ENCODE measurements at regions not wholly inside any gene's neighbourhood (a gene's known extent, or its start where the extent isn't known, plus 50 kb on each side); places are given as distances from the start of the nearest gene placed in this dataset.

DNA sequence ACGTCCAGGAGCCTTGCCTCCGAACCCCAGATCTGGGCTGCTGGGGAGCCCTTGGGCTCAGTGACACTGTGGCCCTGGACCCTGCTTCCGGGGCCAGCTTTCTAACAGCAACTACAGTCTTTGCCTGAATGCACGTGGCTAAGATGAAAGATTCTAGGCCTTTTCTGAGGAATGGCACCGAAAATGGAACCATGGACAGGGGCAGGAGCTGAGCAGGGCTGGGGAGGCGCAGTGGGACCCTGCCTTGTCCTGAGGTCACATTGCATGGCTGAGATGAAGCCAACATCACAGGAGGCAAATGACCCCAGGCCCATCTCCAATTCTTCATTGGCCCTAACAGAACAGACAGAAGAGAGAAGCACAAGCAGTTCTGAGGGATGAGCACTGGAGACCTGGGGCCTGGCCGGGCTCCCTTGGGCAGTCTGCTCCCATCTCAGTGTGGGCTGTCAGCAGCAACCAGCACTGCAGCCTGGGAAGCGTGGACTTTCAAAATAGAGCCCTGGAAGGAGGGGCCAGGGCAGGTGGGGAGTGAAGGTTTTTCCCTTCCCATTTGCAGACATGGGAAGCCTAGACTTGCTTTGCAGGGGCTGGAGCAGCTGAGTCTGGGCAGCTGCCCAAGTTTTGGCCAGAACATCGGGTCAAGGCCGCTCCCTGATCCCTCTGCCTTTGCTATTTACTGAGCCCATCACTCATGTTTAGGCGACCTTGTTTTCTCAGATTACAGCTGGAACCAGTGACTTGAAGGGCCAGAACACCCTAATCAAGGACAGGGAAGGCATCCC, 114.4 kb upstream of the TCERG1L start:
- no peak for DNase-seq

DNA sequence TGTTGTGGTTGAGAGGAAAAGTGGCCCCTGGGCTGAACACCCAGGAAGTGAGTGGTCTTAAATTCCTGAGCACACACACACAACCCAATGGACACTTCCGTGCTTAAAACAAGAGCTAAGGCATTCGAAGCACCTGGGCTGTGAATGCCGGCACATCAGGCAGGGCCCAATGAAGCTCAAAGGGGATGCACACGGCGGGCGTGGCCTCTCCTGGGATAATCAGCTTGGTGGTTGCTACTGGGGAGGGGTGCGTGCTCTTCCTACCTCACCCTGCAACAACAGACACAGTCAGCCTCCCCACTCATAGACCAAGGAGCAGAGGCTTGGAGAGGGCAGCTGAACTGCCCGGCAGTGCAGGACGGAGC, 115.0 kb upstream of the TCERG1L start:
- DNase-seq, result no peak

DNA sequence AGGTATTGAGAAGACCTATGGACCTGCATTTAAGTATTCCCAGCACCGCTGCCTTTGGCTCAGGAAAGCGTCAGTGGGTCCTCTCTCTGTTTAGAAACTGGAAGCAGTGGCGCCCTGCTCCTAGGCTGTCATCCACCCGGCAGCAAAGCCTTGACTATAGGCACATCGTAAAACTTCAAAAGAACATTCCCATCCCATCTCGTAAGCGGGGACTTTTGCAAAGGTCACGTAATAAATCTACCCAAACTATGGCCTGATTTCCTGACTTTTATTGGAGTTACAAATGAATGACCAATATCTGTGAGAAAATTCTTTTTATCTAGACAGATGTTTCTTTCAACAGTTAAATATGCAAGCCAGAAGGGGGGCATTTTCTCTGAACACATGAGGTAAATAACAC, 115.8 kb upstream of the TCERG1L start:
- DNase-seq, result no peak

DNA sequence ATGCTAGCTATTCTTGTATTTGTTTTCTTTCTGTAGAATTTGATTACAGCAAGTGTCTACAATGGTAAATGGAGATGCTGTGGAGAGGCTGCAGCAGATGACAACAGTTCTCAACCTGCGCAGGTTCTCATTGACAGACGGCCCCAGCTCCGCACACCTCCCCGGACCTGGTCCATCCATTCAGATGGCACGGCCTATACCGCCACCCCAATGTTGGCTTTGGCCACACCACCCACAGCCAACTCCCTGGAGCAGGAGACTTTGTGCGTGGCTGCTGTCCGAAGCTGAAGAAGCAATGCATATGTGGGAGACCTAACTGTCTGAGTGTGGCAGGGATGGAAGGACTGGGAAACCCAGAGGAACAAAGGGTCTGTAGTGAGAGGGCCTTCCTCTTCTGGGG, 116.4 kb upstream of the TCERG1L start:
- DNase-seq, result no peak

DNA sequence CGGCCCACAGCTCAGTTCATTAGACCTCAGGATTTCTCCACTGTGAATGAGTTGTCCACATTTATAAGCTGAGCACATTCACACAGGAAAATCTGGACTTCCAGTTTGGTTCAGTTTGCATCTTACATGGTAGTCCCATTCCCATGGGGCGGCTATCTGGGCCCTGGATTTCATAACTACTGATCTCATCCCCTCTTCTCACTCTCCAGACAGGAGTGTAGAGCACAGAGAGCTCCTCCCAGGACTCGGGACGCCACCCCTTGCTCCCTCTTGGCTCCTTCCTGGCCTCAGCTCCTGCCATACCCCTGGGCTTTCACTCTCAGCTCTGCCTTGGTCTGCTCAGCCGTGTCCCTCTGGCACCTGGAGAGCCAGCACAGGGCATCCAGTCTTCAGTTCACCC, 117.6 kb upstream of the TCERG1L start:
- no peak for DNase-seq

DNA sequence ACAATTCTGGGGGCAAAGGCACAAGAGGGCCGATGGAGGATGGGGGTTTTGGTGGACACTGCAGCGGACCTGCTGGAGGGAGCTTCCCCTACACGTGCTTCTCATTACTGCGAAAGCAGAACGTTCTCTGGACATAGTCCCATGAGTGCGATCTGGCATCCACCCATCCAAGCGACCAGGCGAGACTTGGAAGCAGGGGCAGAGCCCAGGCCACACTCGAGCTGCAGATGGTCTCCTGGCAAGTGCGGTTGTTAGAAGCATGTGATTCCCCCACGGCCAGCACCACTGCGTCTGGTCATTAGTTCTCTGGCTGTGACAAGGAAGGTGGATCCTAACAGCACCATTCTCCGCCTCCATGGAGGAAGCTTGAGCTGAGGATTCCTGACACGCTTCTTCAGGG, 118.4 kb upstream of the TCERG1L start:
- no peak for DNase-seq

DNA sequence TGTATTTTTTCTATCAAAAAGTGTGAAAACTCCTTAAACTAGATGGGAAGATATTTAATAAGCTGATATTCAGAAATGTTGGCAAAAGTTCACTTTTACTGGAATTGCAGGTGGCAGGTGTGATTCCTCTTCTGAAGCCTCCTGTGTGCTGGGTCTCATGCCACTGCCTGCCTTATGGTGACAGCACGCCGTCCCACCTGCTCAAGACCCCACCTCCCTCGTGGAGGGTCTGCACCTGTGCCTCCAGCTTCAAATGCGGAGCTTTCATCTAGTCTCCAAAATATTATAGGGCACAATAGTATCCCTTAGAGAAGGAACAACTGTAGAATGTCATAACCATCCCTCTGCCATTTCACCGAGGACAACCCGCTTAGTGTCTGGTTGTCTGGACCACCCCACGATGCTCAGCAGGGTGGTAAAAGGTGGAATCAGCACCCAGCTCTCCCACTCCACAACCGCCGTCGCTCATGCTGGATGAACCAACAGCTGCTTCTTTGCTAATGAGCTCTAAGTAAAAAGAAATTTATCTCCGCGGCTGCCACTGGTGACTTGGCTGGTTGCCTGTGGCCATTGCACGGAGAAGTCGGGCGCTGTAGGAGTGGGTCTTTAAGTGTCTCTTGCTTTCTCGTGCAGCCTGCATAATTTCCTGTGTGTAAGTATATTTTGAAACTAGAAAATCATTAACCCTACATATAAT, 119.3 kb upstream of the TCERG1L start:
- DNase-seq, result no peak

DNA sequence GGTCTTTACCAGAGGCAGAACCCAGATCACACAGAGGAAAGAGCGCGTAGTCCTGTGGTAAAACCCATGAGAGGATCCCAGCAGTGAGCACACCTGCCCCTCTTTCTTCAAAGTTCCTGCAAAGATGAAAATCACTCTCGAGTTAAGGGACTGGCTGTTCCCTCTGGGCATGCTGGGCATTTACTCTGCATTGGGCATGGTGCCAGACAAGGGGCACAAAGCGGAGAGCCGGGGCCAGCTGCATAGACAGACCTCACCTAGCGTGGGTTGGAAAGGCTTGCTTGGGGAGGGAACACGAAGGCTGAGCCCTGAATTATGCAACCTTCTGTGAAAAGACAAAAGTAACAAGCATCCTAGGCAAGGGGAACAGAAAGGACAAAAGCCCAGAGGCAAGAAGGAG, 120.0 kb upstream of the TCERG1L start:
- no peak for DNase-seq

DNA sequence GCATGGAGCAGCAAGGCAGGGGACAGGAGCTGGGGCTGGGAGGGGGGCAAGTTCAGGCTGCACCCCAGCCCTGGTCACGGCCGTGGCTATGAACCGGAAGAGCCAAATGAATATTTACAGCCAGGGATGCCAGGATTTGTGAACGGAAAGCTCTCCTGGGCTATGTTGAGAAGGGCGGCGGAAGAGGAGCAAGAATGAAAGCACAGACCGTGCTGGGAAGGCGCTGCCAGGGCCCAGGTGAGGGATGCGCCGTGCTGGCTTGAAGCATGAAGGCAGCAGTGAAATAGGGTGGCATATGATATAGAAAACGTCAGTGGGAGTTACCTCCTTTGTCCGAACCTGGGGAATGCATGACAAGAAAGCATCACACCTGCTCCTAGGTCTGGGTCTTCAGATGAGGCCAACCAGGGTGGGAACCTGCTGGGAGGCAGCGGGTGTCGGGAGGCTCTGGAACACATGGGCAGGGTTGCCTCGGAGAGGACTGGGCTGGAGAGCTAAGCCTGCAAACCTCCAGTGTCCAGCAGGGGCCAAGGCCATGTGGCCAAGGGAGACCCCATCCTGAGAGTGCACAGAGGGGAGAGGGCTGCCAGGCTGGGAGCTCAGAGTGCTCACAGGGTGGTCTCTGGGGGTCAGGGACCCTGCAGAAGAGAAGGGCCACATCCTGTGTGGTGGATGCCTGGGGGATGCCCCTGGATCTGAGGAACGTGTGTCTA, 120.6 kb upstream of the TCERG1L start:
- no peak for DNase-seq

DNA sequence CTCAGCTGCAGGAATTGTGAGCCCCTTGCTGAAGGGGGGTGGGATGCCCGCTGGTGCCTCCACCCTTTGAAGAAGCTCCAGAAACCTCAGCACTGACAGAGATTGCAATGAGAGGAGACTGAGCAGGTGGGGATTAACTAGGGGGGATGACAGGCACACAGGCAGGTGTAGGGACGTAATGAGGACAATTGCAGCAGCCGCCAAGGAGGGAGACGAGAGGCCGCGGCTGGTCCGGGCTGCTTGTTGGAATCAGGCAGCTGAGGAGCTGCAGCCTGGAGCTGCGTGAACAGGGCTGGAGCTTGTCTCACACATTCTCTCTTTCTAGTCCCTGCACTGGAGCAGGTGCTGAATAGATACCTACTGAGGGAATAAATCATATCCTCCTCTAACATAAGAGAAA, 122.0 kb upstream of the TCERG1L start:
- no peak for DNase-seq

DNA sequence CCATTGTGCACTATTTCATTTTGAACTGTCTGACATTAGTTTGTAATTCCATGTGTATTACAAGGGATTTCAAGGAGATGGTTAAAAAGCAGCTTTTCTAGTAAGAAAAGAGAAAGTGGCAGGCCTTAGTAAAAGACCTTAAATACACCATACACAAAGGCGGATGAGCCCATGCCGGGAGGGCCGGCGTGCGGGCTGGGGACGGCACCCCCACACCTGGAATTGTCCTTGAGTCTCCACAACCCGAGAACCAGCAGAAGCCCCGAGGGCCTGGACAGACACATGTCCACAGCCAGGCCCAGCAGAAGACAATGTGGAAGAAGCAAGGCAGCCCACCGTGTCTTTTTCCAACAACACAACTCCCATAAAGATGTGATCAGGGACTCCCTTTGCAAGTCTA, 123.7 kb upstream of the TCERG1L start:
- no peak for DNase-seq

DNA sequence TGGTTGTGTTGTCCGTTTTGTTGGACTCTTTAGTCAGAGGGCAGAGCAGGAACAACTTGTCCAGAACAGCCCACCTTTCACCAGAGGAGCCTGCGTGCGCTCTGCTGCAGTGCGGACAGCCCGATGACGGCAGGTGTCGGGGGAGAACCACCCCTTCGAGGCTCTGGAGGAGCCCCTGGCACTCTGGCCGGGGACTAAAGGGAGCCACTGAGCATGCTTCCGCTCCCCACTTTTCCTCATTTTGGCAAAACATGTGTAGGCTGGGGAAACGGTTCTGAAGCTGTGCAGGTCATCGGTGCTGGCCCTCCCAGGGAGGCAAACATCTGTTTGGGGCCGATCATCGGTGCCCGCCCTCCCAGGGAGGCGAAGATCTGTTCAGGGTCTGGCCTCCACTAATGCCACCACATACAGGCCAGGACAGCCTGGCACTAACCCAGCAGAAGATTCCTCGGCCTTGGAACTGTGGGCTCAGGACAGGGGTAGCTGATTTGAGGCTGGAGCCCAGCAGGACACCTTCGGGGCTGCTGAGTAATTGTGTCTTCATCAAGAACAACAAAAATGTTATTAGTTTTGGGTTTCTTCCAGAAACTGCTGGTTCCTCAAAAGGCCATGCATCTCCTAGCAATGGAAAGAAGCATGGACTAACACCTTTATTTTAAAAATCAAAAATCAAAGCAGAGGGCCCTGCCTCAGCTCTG, 124.4 kb upstream of the TCERG1L start:
- no peak for DNase-seq

DNA sequence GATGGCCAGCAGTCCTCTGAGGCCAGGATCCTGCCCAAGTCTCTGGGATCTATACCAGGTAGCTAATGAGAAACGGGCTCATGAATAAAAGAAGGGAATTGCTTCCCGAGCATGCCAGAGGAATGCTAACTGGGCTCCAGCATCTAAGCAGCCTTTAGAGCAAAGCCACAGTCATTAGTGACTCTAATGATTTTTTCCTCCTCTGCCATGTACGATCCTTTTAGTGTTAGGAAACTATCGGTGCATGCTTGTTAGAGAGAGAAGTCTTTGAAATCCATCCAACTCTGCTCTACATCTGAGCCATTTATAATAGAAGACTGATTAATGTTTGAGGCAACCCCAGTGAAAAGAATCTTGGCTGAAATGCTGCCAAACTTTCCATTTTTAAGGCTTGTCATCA, 124.9 kb upstream of the TCERG1L start:
- DNase-seq, result no peak

DNA sequence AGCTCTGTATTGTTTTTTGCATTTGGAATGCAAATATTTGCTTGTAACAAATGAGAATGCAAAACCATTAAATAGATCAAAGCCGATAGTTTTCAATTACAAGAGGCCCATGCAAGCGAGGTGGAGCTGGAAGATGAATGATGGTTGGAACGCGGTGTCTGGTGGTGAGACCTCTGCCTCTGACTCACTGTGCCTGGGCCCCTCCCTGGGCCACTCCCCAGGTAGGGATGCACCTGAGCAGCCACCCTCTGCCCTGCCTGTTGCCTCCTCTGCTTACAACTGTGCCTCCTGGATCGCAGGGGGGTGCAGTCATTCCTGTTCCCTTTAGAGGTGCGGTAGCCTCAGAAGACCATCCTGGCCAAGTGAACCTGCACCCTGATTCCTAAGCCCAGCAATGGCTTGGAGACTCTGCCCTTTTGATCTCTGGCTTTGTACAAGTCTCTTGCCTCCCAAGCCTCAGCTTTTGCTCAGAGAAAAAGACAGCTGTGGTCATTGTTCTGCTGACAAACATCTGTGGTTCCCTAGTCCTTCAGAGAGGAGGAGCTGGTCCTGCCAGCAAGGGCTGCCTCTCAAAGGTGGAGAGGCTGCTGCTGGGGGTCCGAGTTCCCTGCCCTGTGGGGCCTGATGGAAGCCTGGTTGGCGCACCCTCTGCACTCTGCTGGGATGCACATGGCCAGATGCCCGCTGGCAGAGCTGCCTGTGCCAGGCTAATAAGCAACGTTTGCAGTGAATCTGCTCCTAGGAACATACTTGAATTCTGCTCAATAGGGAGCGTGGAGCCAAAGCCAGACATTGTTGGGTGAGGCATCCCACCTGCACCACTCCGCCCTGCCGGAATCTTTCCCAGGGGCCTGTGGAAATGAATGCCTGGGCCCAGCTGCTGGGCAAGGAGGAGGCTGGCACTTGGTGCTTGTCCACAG, 126.3 kb upstream of the TCERG1L start:
- DNase-seq, result no peak

DNA sequence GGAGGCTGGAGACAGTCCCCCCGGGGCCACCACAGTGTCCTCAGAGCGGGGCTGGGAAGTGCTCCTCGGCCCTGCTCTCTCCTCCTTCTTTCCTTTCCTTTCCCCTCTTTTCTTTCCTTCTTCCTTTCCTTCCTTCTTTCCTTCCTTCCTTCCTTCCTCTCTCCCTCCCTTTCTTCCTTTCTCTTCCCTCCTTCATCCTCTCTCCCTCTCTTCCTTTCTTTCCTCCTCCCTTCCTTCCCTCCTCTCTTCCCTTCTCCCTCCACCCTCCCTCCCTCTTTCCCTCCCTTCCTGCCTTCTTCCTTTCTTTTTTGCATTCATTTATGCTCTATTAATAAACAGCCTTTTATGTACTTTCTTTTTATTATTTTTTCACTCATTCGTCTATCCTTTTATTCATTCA, 127.1 kb upstream of the TCERG1L start:
- DNase-seq, result no peak

DNA sequence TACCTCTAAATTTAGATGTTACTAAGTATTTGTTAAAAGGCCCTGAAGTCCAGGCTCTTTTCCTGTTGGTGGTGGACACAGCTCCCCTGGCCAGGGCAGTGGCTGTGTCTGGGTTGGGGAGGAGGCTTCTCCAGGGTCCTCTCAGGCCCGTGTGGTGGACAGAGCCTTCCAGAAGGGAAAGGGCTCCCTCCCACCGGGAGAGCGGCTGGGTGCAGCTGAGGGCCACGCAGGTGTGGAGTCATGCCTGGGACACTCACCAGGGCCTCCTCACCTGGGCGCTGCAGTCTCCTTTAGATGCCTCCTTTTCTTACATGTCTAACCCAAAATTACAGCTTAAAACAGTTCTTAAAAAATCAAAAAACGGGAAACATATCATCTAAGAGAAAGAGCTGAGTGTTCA, 128.2 kb upstream of the TCERG1L start:
- no peak for DNase-seq

DNA sequence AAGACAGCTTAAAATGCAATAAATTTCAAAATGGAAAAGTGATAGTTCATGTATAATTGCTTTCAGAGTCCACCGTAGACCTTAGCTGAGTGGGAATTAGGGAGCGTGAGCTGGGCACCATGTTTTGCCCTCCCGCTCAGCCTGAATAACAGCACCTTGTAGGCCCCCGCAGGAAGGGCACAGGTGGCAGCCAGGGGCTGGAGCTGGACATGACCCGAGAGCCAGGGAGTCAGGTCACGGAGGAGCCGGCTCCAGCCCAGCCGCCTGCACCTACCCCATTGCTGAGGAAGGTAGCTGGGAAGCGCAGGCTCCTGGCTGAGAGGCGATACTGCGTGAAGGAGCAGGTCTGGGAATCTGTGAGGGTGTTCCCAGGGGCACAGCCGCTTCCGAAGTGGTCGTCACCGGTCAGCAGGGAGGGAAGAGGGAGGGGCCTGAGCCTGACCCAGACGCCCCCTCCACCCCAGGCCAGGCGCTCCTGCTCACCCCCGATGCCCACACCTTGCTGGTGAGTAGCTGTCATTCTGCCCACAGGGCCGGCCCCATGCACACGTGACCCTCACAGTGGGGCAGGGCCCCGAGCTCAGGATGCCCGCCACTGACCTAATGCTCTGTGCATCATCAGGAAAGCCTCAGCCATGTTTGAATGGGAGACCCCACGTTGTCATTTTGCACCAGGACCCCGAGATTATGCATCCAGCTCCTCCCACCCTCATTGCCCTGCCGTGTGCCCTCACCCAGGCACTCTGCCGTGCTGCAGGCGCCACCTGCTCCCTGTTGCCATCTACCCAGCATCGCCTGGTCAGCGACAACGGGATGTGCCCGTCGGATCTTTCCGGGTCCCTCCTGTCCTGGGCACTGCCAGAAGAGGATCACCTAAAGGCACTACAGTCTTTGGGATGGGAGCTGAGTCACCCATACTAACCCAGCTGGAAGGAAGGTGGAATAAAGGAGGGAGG, 129.2 kb upstream of the TCERG1L start:
- no peak for DNase-seq

DNA sequence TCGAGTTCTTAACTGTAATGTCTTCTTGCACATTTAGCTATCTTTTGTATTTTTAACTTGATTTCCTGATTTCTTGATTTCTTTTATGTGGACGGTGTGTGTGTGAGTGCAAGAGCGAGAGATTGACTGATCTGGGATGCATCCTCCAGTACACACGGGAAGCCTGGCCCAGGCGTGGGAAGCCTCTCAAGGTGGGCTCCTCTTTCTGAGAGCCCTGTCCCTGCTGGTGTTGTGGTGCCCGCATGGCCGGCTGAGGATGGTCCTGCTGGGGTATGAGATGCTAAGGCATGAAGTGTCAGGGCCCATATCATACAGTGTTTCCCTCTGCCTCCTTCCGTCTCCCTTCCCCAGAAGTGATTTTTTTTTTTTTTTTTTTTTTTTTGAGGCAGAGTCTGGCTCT, 130.8 kb upstream of the TCERG1L start:
- DNase-seq, result no peak

DNA sequence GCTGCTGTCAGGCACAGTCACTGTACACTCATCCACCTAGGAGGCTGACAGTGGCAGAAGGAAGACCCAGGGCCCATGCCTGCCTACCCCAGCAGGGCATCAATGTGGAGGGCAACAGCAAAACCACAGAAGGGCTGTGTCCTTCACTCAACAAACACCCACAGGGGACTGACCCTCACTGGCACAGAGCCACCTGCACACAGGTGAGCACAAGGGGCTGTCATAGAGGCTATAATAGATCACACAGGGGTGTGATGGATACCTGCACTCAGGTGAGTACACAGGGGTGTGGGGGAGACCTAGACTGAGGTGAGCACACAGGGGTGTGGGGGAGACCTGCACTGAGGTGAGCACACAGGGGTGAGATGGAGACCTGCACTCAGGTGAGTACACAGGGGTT, 132.8 kb upstream of the TCERG1L start:
- no peak for DNase-seq

DNA sequence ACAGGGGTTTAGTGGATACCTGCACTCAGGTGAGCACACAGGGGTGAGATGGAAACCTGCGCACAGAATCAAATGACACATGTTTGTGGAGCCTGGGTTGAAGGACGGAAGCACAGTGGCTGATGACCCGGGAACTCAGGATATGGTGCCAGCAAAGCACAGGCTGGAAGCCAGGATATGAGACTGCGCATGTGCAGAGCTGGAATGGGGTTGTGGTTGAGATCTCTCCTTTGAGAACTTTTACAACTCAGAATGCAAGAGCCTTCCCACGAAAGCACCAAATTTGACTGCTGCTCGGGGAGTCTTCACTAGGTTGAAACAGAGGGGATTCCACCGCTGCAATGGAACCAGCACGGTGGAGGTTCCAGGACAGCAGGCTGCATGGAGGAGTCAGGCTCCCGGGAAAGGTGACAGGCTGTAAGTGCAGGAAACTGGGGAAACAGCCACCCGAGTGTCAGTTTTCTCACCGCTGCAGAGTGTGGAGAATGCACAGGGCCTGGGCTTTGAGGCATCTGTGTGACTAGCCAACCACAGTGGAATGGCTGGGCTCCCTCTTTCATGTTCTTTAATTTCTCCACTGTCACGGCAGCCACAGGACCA, 133.4 kb upstream of the TCERG1L start:
- DNase-seq, result no peak

DNA sequence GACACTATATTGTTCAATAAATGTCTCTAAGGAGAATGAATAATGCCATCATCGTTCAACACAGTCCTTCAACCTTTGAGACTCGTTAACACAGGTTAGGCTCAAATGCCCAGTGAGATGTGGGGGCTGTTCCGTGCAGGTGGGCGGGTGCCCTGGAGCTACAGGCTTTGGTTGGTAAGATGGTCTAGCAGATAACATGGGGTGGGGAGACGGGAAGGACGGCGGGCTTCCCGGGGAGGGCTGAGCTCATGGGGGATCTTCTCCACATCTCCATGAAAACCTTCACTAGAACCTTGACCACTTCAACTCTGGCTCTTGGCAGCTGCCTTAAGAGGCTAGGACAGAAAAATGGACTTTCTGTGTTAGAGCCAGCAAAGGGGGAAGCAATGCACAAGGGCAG, 134.1 kb upstream of the TCERG1L start:
- no peak for DNase-seq
